ENCODE measurements at regions not wholly inside any gene's neighbourhood (a gene's known extent, or its start where the extent isn't known, plus 50 kb on each side); places are given as distances from the start of the nearest gene placed in this dataset.

GRCh38 chr2:22494156-22494555, 890.8 kb upstream of the KLHL29 start:
- TF ChIP-seq CTCF (IDR thresholded peaks at IDR 0.05; ENCODE audit: insufficient read depth, low read length, poor library complexity, severe bottlenecking) (no peak), EZH2phosphoT487 (conservative IDR thresholded peaks at IDR 0.05; ENCODE audit: low read length) (no peak)
